ENCODE measurements at regions not wholly inside any gene's neighbourhood (a gene's known extent, or its start where the extent isn't known, plus 50 kb on each side); places are given as distances from the start of the nearest gene placed in this dataset.
"Not testable (repeated sequence)": the region's sequence is repeated elsewhere in the genome, so short reads cannot be mapped to it uniquely, and the experiment has no call there.

DNA sequence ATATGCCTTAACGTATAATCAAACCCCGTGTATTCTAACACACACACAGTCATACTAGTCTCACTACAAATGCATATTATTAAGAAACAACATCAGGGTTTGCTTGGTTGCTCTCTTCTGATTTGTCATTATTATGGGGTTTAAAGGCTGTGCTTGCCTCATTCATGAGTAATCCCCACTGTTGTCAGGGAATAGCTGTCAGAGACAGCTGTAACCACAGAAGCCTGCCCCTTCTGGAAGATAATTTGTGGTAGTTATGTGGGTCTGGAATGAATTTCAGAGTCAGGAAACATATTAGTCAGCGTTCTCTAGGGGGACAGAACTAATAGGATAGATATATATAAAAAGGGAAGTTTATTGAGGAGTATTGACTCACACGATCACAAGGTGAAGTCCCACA is 456.9 kb upstream of the TMEM132C start:
- Histone ChIP-seq H2BK12ac (ENCODE audit: low read length) (no peak overlapping the region), H3K18ac (ENCODE audit: low read length) (no peak overlapping the region), H2AK5ac (ENCODE audit: low read depth, low read length) (no peak overlapping the region), H3K27me3 (ENCODE audit: control insufficient read depth in 3 of 3, insufficient read depth in 3 of 3, low read depth in 1 of 3, low read length in 3 of 3) (no peaks in the 10 kb centered on the region), H3K9ac (ENCODE audit: low read depth, low read length, poor library complexity) (no peak overlapping the region), H3K4me3 (ENCODE audit: low read length in 2 of 2) (no peak overlapping the region), H2BK15ac (ENCODE audit: low read length) (no peak overlapping the region), H3K14ac (ENCODE audit: low read length) (no peak overlapping the region), H2BK120ac (ENCODE audit: low read depth, low read length) (no peak overlapping the region), H4K8ac (ENCODE audit: low read depth, low read length) (no peak overlapping the region), H2BK5ac (ENCODE audit: low read length) (no peak overlapping the region), H3K23ac (ENCODE audit: low read depth, low read length, poor library complexity) (no peak overlapping the region), H2AFZ (ENCODE audit: low read length) (no peak overlapping the region), H3K27ac (replicated peaks; ENCODE audit: low read length) (no peak overlapping the region), H3K4me1 (ENCODE audit: control insufficient read depth in 2 of 2, insufficient read depth in 1 of 2, low read depth in 1 of 2, low read length in 2 of 2) (peaks cover 0 to 2% of the 10 kb centered on the region in 2 donors), H3K4ac (ENCODE audit: low read length) (no peak overlapping the region), H3K79me1 (ENCODE audit: low read depth, low read length) (no peaks in the 10 kb centered on the region), H3K4me2 (ENCODE audit: insufficient read depth, low read length, poor library complexity, severe bottlenecking) (no peak overlapping the region), H3K9me3 (replicated peaks in 1 of 2; ENCODE audit: control insufficient read depth in 2 of 2, insufficient read depth in 1 of 2, low read depth in 1 of 2, low read length in 2 of 2) (no peaks in the 10 kb centered on the region), H4K91ac (ENCODE audit: low read depth, low read length, poor library complexity) (no peak overlapping the region), H3K36me3 (replicated peaks in 1 of 2; ENCODE audit: control insufficient read depth in 2 of 2, insufficient read depth in 2 of 2, low read length in 2 of 2) (no peaks in the 10 kb centered on the region)
- DNase-seq (ENCODE audit: low spot score): no peak
- no CpG with 5 or more reads among the region's 4 CpGs for WGBS, 2 donors (ENCODE audit: extremely low coverage in 2 of 2, insufficient read length in 2 of 2, insufficient replicate concordance in 1 of 2)

DNA sequence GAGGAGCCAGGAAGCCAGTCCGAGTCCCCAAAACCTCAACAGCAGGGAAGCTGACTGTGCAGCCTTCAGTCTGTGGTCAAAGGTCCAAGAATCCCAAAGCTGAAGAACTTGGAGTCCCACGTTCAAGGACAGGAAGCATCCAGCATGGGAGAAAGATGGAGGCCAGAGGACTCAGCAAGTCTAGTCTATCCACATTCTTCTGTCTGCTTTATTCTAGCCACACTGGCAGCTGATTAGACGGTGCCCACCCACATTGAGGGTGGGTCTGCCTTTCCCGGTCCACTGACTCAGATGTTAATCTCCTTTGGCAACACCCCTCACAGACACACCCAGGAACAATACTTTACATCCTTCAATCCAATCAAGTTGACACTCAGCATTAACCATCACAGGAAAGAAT is 456.5 kb upstream of the TMEM132C start:
- not testable (repeated sequence) for H3K4me3 ChIP-seq (ENCODE audit: low read length in 2 of 2); H3K36me3 ChIP-seq (replicated peaks in 1 of 2; ENCODE audit: control insufficient read depth in 2 of 2, insufficient read depth in 2 of 2, low read length in 2 of 2); H2AK5ac ChIP-seq (ENCODE audit: low read depth, low read length); H3K4me2 ChIP-seq (ENCODE audit: insufficient read depth, low read length, poor library complexity, severe bottlenecking); H2BK5ac ChIP-seq (ENCODE audit: low read length); H2BK120ac ChIP-seq (ENCODE audit: low read depth, low read length); H3K18ac ChIP-seq (ENCODE audit: low read length); H3K14ac ChIP-seq (ENCODE audit: low read length); H3K27ac ChIP-seq (replicated peaks; ENCODE audit: low read length); H3K4ac ChIP-seq (ENCODE audit: low read length); H4K8ac ChIP-seq (ENCODE audit: low read depth, low read length); H3K79me1 ChIP-seq (ENCODE audit: low read depth, low read length); H3K23ac ChIP-seq (ENCODE audit: low read depth, low read length, poor library complexity); H3K27me3 ChIP-seq (ENCODE audit: control insufficient read depth in 3 of 3, insufficient read depth in 3 of 3, low read depth in 1 of 3, low read length in 3 of 3); H2AFZ ChIP-seq (ENCODE audit: low read length); DNase-seq (ENCODE audit: low spot score); H2BK12ac ChIP-seq (ENCODE audit: low read length); H3K4me1 ChIP-seq (ENCODE audit: control insufficient read depth in 2 of 2, insufficient read depth in 1 of 2, low read depth in 1 of 2, low read length in 2 of 2); H4K91ac ChIP-seq (ENCODE audit: low read depth, low read length, poor library complexity); H2BK15ac ChIP-seq (ENCODE audit: low read length); H3K9ac ChIP-seq (ENCODE audit: low read depth, low read length, poor library complexity); H3K9me3 ChIP-seq (replicated peaks in 1 of 2; ENCODE audit: control insufficient read depth in 2 of 2, insufficient read depth in 1 of 2, low read depth in 1 of 2, low read length in 2 of 2)
- no CpG with 5 or more reads among the region's 4 CpGs for WGBS, 2 donors (ENCODE audit: extremely low coverage in 2 of 2, insufficient read length in 2 of 2, insufficient replicate concordance in 1 of 2)

DNA sequence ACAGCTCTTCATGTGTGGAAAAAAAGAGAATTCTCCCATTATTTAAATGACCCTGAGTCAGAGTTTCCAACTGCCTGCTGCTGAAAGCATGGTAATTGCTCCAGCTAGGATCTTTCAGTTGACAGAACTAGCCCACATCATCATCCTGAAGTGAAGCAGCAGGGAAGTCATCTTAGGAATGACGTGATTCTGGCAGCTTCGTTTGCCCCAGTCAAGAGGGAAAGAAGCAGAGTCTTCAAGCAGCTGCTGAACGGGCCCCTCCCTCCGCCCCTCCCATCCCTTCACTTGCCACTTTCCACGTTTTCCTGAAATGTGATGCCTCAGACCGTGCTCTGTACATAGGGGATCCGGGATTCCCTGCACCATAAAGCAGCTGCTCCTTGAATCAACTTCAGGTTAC is 455.0 kb upstream of the TMEM132C start:
- Histone ChIP-seq H2AFZ (ENCODE audit: low read length) (no peak overlapping the region), H3K18ac (ENCODE audit: low read length) (no peak overlapping the region), H3K27ac (replicated peaks; ENCODE audit: low read length) (no peak overlapping the region), H2BK5ac (ENCODE audit: low read length) (no peak overlapping the region), H3K27me3 (ENCODE audit: control insufficient read depth in 3 of 3, insufficient read depth in 3 of 3, low read depth in 1 of 3, low read length in 3 of 3) (no peaks in the 10 kb centered on the region), H3K4ac (ENCODE audit: low read length) (no peak overlapping the region), H3K14ac (ENCODE audit: low read length) (no peak overlapping the region), H3K36me3 (replicated peaks in 1 of 2; ENCODE audit: control insufficient read depth in 2 of 2, insufficient read depth in 2 of 2, low read length in 2 of 2) (no peaks in the 10 kb centered on the region), H4K8ac (ENCODE audit: low read depth, low read length) (no peak overlapping the region), H2BK15ac (ENCODE audit: low read length) (no peak overlapping the region), H3K9me3 (replicated peaks in 1 of 2; ENCODE audit: control insufficient read depth in 2 of 2, insufficient read depth in 1 of 2, low read depth in 1 of 2, low read length in 2 of 2) (peaks cover 0 to 1% of the 10 kb centered on the region in 2 donors), H4K91ac (ENCODE audit: low read depth, low read length, poor library complexity) (no peak overlapping the region), H3K79me1 (ENCODE audit: low read depth, low read length) (no peaks in the 10 kb centered on the region), H2BK12ac (ENCODE audit: low read length) (no peak overlapping the region), H3K4me2 (ENCODE audit: insufficient read depth, low read length, poor library complexity, severe bottlenecking) (no peak overlapping the region), H3K4me1 (ENCODE audit: control insufficient read depth in 2 of 2, insufficient read depth in 1 of 2, low read depth in 1 of 2, low read length in 2 of 2) (peaks cover 0 to 2% of the 10 kb centered on the region in 2 donors), H3K9ac (ENCODE audit: low read depth, low read length, poor library complexity) (no peak overlapping the region), H3K4me3 (ENCODE audit: low read length in 2 of 2) (no peak overlapping the region), H2AK5ac (ENCODE audit: low read depth, low read length) (no peak overlapping the region), H3K23ac (ENCODE audit: low read depth, low read length, poor library complexity) (no peak overlapping the region), H2BK120ac (ENCODE audit: low read depth, low read length) (no peak overlapping the region)
- no CpG with 5 or more reads among the region's 7 CpGs for WGBS, 2 donors (ENCODE audit: extremely low coverage in 2 of 2, insufficient read length in 2 of 2, insufficient replicate concordance in 1 of 2)
- peak; percentile 15 for DNase-seq (ENCODE audit: low spot score)

DNA sequence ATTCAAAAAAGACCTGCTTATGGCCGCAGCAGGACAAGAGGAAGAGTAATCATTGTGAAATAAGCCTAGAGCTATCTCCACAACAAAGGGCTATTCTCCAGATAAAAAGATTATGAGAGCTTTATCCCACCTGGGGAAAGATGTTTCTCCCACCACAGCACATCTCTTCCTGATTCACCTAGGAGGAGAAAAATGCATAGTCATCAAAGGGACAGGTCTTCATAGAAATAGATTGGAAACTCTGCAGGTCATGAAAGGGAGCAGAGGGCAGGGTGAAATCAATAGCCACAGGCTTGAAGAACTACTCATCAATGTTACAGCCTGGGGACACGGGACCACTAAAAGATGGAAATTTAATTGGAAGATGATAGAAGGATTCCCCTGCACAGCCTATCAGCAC is 453.8 kb upstream of the TMEM132C start:
- Histone ChIP-seq H3K18ac (ENCODE audit: low read length) (no peak overlapping the region), H4K91ac (ENCODE audit: low read depth, low read length, poor library complexity) (no peak overlapping the region), H3K4me3 (ENCODE audit: low read length in 2 of 2) (no peak overlapping the region), H3K4me2 (ENCODE audit: insufficient read depth, low read length, poor library complexity, severe bottlenecking) (no peak overlapping the region), H3K36me3 (replicated peaks in 1 of 2; ENCODE audit: control insufficient read depth in 2 of 2, insufficient read depth in 2 of 2, low read length in 2 of 2) (no peaks in the 10 kb centered on the region), H2BK5ac (ENCODE audit: low read length) (no peak overlapping the region), H3K14ac (ENCODE audit: low read length) (no peak overlapping the region), H3K4ac (ENCODE audit: low read length) (no peak overlapping the region), H2AK5ac (ENCODE audit: low read depth, low read length) (no peak overlapping the region), H2AFZ (ENCODE audit: low read length) (no peak overlapping the region), H2BK120ac (ENCODE audit: low read depth, low read length) (no peak overlapping the region), H4K8ac (ENCODE audit: low read depth, low read length) (no peak overlapping the region), H3K4me1 (ENCODE audit: control insufficient read depth in 2 of 2, insufficient read depth in 1 of 2, low read depth in 1 of 2, low read length in 2 of 2) (peaks cover 0 to 2% of the 10 kb centered on the region in 2 donors), H3K27ac (replicated peaks; ENCODE audit: low read length) (no peak overlapping the region), H3K79me1 (ENCODE audit: low read depth, low read length) (no peaks in the 10 kb centered on the region), H3K23ac (ENCODE audit: low read depth, low read length, poor library complexity) (no peak overlapping the region), H3K9ac (ENCODE audit: low read depth, low read length, poor library complexity) (no peak overlapping the region), H2BK15ac (ENCODE audit: low read length) (no peak overlapping the region), H2BK12ac (ENCODE audit: low read length) (no peak overlapping the region), H3K27me3 (ENCODE audit: control insufficient read depth in 3 of 3, insufficient read depth in 3 of 3, low read depth in 1 of 3, low read length in 3 of 3) (no peaks in the 10 kb centered on the region), H3K9me3 (replicated peaks in 1 of 2; ENCODE audit: control insufficient read depth in 2 of 2, insufficient read depth in 1 of 2, low read depth in 1 of 2, low read length in 2 of 2) (peaks cover 0 to 1% of the 10 kb centered on the region in 2 donors)
- WGBS, 2 donors (ENCODE audit: extremely low coverage in 2 of 2, insufficient read length in 2 of 2, insufficient replicate concordance in 1 of 2): no CpG with 5 or more reads among the region's 2 CpGs
- DNase-seq (ENCODE audit: low spot score): no peak
